C4-2B (cell line): ENCODE measurements at regions not wholly inside any gene's neighbourhood (a gene's known extent, or its start where the extent isn't known, plus 50 kb on each side); places are given as distances from the start of the nearest gene placed in this dataset.

Source experiments
- ZFX ChIP-seq: fragments of 450-650 bp; IDR thresholded peaks from 2 replicates; pipeline ENCODE4 v1.6.1; 2017
- TF ChIP-seq, protein P1 (sequence below): fragments of 450-650 bp; conservative IDR thresholded peaks from 2 replicates; pipeline ENCODE4 v1.5.1; 2017; ENCODE audit warnings: mild to moderate bottlenecking

DNA sequence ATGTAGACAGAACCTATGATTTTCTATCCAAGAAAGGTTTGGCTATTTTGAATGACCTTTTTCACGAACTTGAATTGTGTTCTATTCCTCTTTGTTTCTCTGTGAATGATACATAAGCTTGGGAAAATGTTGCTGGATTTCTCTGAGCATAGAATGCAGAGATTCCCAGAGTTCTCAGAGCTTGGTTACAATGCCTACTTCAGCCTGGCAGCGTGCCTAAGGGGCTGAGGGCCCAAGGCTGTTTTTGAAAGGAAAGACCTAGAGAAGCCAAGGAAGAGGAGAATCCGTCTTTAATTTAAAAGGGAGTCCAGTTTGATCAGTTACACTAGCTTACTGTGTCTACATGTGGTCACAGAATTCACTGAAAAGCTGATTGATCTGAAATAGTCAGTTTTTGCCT, 55.3 kb upstream of the CXorf51B start:
- TF ChIP-seq, protein P1, sequence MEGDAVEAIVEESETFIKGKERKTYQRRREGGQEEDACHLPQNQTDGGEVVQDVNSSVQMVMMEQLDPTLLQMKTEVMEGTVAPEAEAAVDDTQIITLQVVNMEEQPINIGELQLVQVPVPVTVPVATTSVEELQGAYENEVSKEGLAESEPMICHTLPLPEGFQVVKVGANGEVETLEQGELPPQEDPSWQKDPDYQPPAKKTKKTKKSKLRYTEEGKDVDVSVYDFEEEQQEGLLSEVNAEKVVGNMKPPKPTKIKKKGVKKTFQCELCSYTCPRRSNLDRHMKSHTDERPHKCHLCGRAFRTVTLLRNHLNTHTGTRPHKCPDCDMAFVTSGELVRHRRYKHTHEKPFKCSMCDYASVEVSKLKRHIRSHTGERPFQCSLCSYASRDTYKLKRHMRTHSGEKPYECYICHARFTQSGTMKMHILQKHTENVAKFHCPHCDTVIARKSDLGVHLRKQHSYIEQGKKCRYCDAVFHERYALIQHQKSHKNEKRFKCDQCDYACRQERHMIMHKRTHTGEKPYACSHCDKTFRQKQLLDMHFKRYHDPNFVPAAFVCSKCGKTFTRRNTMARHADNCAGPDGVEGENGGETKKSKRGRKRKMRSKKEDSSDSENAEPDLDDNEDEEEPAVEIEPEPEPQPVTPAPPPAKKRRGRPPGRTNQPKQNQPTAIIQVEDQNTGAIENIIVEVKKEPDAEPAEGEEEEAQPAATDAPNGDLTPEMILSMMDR = no peak
- no peak for TF ChIP-seq ZFX
